Thyroid gland (tissue), 4 donors: ENCODE measurements at regions not wholly inside any gene's neighbourhood (a gene's known extent, or its start where the extent isn't known, plus 50 kb on each side); places are given as distances from the start of the nearest gene placed in this dataset.

Experiments
- DNase-seq, 2 donors: peaks; one replicate each; pipeline ENCODE4 v3.0.0-alpha.2; 2019
- H3K27ac ChIP-seq, 3 donors: fragments of 200-600 bp; sonication (generic); 1 replicate in 2 of 3; 2 replicates in 1 of 3; pipeline ENCODE4 v1.5.1; 2016 to 2019; ENCODE audit warnings: mild to moderate bottlenecking in 1 of 3, moderate library complexity in 1 of 3
- H3K27me3 ChIP-seq: fragments of 200-600 bp; sonication (generic); one replicate; pipeline ENCODE4 v1.5.1; 2019
- H3K36me3 ChIP-seq, 2 donors: fragments of 200-600 bp; sonication (generic); one replicate each; pipeline ENCODE4 v1.5.1; 2016 to 2019
- H3K4me1 ChIP-seq, 2 donors: fragments of 200-600 bp; sonication (generic); one replicate each; pipeline ENCODE4 v1.5.1; 2017 to 2019
- H3K4me3 ChIP-seq, 3 donors: fragments of 200-600 bp; sonication (generic); replicated peaks in 1 of 3; 1 replicate in 2 of 3; 2 replicates in 1 of 3; pipeline ENCODE4 v1.5.1; 2016; ENCODE audit warnings: mild to moderate bottlenecking in 1 of 3
- H3K9me3 ChIP-seq: fragments of 200-600 bp; sonication (generic); one replicate; pipeline ENCODE4 v1.5.1; 2017
- CTCF ChIP-seq, 6 experiments: fragments of 200-600 bp in 3 of 6; fragments of 450-650 bp in 3 of 6; sonication (generic) in 3 of 6; IDR thresholded peaks; one replicate each; pipeline ENCODE4 v1.5.1; 2016 to 2019; ENCODE audit warnings: antibody characterized with exemption in 6 of 6, mild to moderate bottlenecking in 2 of 6, inconsistent platforms in 1 of 6, moderate library complexity in 1 of 6
- POLR2A ChIP-seq, 2 donors: fragments of 450-650 bp; IDR thresholded peaks; one replicate each; pipeline ENCODE4 v1.6.1; 2017; ENCODE audit warnings: antibody characterized with exemption in 2 of 2, mild to moderate bottlenecking in 2 of 2, moderate library complexity in 1 of 2
- WGBS, 2 donors: methylation state at CpG; one replicate each; pipeline ENCODE4 v1.1.5; 2017; 5-methylcytosine and 5-hydroxymethylcytosine counted together
- intact Hi-C: fragments of 100-400 bp; cut with DNase I; formaldehyde crosslinking; loops from one replicate; pipeline ENCODE4 v1.15.1; 2023

GRCh38 chr6:90444160-90444714, 142.6 kb downstream of the MAP3K7 start:
- 37 to 48% methylated on average over 8 of the region's 8 CpGs for WGBS, 2 donors
- H3K36me3 ChIP-seq, result no peaks in the 10 kb centered on the region
- H3K27me3 ChIP-seq, result no peaks in the 10 kb centered on the region
- no peak overlapping the region for H3K4me3 ChIP-seq
- intact Hi-C loops, result no loop called here
- no peak overlapping the region for H3K27ac ChIP-seq
- TF ChIP-seq CTCF (IDR thresholded peaks at IDR 0.05) (no peak), POLR2A (IDR thresholded peaks at IDR 0.05) (no peak)
- no peaks in the 10 kb centered on the region for H3K9me3 ChIP-seq
- no peak for DNase-seq
- no peaks in the 10 kb centered on the region for H3K4me1 ChIP-seq

DNA sequence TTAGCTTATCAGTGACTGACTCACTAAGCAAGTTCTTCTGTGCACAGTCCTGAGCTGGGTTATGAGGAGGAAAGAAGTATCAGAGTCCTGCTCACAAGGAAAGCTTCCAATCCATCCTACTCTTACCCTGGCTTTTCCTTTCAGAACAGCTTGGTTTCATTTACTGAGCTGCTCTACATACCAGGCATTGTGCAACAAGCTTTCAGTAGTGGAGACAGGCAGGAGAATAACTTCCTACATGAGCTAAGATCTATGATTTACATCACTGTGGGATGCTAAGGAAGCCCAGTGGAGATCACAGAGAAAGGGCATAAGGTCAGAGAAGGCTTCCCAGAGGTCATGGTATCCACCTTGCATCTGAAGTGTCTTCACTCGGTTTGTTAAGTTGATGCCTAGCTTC, 144.5 kb downstream of the MAP3K7 start:
- no peak for TF ChIP-seq CTCF (IDR thresholded peaks at IDR 0.05)
- no peak for TF ChIP-seq POLR2A (IDR thresholded peaks at IDR 0.05)
- no peaks in the 10 kb centered on the region for H3K9me3 ChIP-seq
- intact Hi-C loops, result no loop called here

DNA sequence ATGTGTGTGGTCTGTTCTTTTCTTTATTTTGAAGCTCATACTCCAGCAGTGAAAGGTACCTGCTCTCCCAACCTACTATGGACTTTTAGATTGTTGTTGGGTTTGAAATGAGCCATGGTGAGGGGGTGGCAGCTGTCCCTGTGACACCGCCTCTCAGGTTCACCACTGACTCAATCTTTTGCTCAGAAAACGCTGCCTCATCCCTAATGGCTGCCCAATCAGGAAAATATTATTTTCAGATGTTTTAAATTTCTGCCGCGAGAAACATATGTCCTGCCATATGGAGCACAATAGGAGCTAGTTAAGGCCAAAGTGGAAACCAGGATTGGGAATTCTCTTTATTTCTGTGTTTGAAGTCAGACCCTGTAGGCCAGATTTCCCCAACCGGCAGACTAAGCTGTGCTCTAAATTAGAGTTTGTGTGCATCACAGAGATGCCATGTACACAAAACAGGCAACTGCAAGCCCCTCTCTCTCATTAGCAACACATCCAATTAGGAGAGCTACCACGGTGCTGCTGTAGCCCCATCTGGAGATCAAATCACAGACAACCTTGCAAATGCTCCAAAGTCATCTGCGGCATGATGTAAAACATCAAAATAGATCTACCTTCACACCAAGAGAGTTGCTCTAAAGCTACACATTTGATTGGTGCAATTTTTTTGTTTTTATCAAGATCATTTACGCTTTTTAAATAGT, 144.1 kb upstream of the BACH2 start:
- intact Hi-C loops, result no loop called here
- WGBS, 2 donors, result 82 to 87% methylated on average over 8 of the region's 8 CpGs

More for the DNA sequence above, 144.5 kb downstream of the MAP3K7 start:
- H3K36me3 ChIP-seq, result no peaks in the 10 kb centered on the region
- DNase-seq, result no peak
- WGBS, 2 donors, result 50 to 63% methylated on average over 1 of the region's 1 CpG
- H3K27me3 ChIP-seq, result no peaks in the 10 kb centered on the region
- H3K27ac ChIP-seq, result no peak overlapping the region
- no peak overlapping the region for H3K4me3 ChIP-seq
- H3K4me1 ChIP-seq, result no peaks in the 10 kb centered on the region

GRCh38 chr6:90439586-90439985, 142.9 kb upstream of the BACH2 start:
- Histone ChIP-seq H3K4me3 (no peak overlapping the region), H3K27me3 (no peaks in the 10 kb centered on the region), H3K36me3 (no peaks in the 10 kb centered on the region), H3K27ac (no peak overlapping the region), H3K9me3 (no peaks in the 10 kb centered on the region), H3K4me1 (no peaks in the 10 kb centered on the region)
- TF ChIP-seq POLR2A (IDR thresholded peaks at IDR 0.05), result no peak
- TF ChIP-seq CTCF (IDR thresholded peaks at IDR 0.05), result no peak
- DNase-seq, result no peak
- intact Hi-C loops, result no loop called here
- 87 to 93% methylated on average over 2 of the region's 2 CpGs for WGBS, 2 donors

More for the DNA sequence above, 144.1 kb upstream of the BACH2 start:
- H3K27ac ChIP-seq, result no peak overlapping the region
- no peaks in the 10 kb centered on the region for H3K27me3 ChIP-seq
- no peaks in the 10 kb centered on the region for H3K4me1 ChIP-seq
- no peaks in the 10 kb centered on the region for H3K9me3 ChIP-seq
- no peak overlapping the region for H3K4me3 ChIP-seq
- DNase-seq, result no peak
- H3K36me3 ChIP-seq, result no peaks in the 10 kb centered on the region
- TF ChIP-seq CTCF (IDR thresholded peaks at IDR 0.05), result no peak
- no peak for TF ChIP-seq POLR2A (IDR thresholded peaks at IDR 0.05)

GRCh38 chr6:90436403-90436802, 139.8 kb upstream of the BACH2 start:
- WGBS, 2 donors, result 76 to 82% methylated on average over 1 of the region's 1 CpG
- H3K27ac ChIP-seq, result no peak overlapping the region
- no peaks in the 10 kb centered on the region for H3K4me1 ChIP-seq
- H3K36me3 ChIP-seq, result no peaks in the 10 kb centered on the region
- H3K4me3 ChIP-seq, result no peak overlapping the region
- no peaks in the 10 kb centered on the region for H3K27me3 ChIP-seq
- intact Hi-C loops, result no loop called here
- H3K9me3 ChIP-seq, result no peaks in the 10 kb centered on the region
- no peak for DNase-seq
- TF ChIP-seq CTCF (IDR thresholded peaks at IDR 0.05) (no peak), POLR2A (IDR thresholded peaks at IDR 0.05) (no peak)
